Spinal cord (tissue), 9 donors: ENCODE measurements at regions not wholly inside any gene's neighbourhood (a gene's known extent, or its start where the extent isn't known, plus 50 kb on each side); places are given as distances from the start of the nearest gene placed in this dataset.
"Not testable (repeated sequence)": the region's sequence is repeated elsewhere in the genome, so short reads cannot be mapped to it uniquely, and the experiment has no call there.

ENCODE experiments used
- DNase-seq, 6 donors: peaks; one replicate each; pipeline versions ENCODE4 v3.0.0 to v3.0.0-alpha.2; 2013 to 2015; ENCODE audit warnings: low spot score in 6 of 6, low read depth in 4 of 6
- H3K27ac ChIP-seq: one replicate; pipeline ENCODE4 v1.5.1; 2013; ENCODE audit warnings: low read depth, low read length, control low read depth
- H3K27me3 ChIP-seq: one replicate; pipeline ENCODE4 v1.6.1; 2013; ENCODE audit warnings: low read length; ENCODE audit not compliant: control insufficient read depth, insufficient read depth
- H3K36me3 ChIP-seq: one replicate; pipeline ENCODE4 v1.6.1; 2013; ENCODE audit warnings: low read length; ENCODE audit not compliant: control insufficient read depth, insufficient read depth
- H3K4me1 ChIP-seq: one replicate; pipeline ENCODE4 v1.6.1; 2013; ENCODE audit warnings: low read length; ENCODE audit not compliant: control insufficient read depth, insufficient read depth
- H3K4me3 ChIP-seq: one replicate; pipeline ENCODE4 v1.5.1; 2013; ENCODE audit warnings: low read depth, low read length, control low read depth
- H3K9me3 ChIP-seq: one replicate; pipeline ENCODE4 v1.6.1; 2013; ENCODE audit warnings: low read length; ENCODE audit not compliant: control insufficient read depth, insufficient read depth
- WGBS: methylation state at CpG from one replicate; pipeline ENCODE4 v1.1.5; 2013; ENCODE audit warnings: missing lambda C conversion rate; ENCODE audit not compliant: insufficient coverage; 5-methylcytosine and 5-hydroxymethylcytosine counted together
- donor health status: healthy.

DNA sequence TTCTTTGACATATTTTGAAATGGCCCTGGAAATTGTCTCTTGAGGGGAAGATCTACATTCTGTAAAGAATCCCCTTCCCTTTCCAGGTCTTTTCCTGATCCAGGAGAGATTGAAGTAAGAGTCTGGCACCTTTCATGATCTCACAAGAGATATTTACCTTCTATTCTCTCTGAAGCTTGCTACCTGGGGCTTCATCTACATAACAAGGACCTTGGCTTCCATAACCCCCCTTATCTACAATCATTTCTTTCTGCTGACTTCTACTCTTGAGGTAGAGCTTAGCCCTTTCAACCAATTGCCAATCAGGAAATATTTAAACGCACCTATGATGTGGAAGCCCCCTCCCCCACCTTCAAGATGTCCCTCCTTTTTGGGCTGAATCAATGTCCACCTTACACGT is 383.7 kb upstream of the MAGEB18 start:
- Histone ChIP-seq H3K9me3 (no peaks in the 10 kb centered on the region), H3K27me3 (no peaks in the 10 kb centered on the region), H3K4me3 (no peak overlapping the region), H3K4me1 (no peaks in the 10 kb centered on the region), H3K36me3 (no peaks in the 10 kb centered on the region), H3K27ac (no peak overlapping the region)
- no peak for DNase-seq
- WGBS: 86% methylated on average over 1 of the region's 2 CpGs

DNA sequence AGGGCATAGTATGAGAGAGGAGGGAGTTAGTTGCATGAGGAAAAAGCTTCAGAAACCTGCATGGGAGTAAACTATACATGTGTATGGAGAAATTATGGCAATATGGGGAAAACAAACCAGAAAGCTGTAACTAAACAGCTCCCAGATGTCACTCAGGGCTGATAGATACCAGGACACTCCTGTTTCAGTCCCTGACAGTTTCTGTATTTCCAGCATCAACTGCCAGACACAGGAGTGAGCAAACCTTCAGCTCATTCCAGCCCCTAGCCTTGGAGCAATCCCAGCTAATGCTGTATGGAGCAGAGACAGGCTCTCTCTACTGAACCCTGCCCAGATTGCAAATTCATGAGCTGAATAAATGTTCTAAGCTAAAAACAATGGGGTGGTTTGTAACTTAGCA is 382.9 kb upstream of the MAGEB18 start:
- H3K27me3 ChIP-seq: no peaks in the 10 kb centered on the region
- no peak for DNase-seq

DNA sequence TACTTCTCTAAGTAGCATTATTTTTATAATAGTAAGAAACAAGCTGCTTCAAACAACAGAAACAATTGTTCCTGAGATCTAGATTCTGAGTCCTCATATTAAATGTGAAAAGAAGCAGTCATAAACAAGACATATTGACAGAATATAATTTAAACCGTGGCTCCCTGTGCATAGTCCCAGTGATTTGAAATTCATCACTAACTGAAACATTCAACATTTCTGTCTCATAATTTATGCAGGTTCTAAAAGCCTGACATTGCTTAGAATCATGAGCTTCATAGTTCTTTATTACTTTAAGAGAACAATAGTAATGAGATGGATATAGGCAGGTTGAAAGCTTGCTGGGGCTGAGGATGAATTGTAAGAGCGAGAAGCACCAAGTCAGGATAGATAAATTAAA is 375.5 kb upstream of the MAGEB18 start:
- Histone ChIP-seq H3K4me3 (no peak overlapping the region), H3K9me3 (no peaks in the 10 kb centered on the region), H3K27ac (no peak overlapping the region), H3K27me3 (no peaks in the 10 kb centered on the region), H3K36me3 (no peaks in the 10 kb centered on the region), H3K4me1 (no peaks in the 10 kb centered on the region)
- DNase-seq: peak in 1 of 6 donors; percentile 9
- WGBS: no CpG with 5 or more reads among the region's 2 CpGs

More for the DNA sequence above, 382.9 kb upstream of the MAGEB18 start:
- H3K4me3 ChIP-seq: no peak overlapping the region
- H3K27ac ChIP-seq: no peak overlapping the region
- no peaks in the 10 kb centered on the region for H3K36me3 ChIP-seq
- H3K9me3 ChIP-seq: no peaks in the 10 kb centered on the region
- no peaks in the 10 kb centered on the region for H3K4me1 ChIP-seq

DNA sequence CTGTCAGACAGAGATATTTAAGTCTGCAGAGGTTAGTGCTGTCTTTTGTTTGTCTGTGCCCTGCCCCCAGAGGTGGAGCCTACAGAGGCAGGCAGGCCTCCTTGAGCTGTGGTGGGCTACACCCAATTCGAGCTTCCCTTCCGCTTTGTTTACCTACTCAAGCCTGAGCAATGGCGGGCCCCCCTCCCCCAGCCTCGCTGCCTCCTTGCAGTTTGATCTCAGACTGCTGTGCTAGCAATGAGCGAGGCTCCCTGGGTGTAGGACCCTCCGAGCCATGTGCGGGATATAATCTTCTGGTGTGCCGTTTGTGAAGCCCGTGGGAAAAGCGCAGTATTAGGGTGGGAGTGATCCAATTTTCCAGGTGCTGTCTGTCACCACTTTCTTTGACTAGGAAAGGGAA is 366.3 kb upstream of the MAGEB18 start:
- not testable (repeated sequence) for H3K4me3 ChIP-seq, H3K27me3 ChIP-seq, H3K4me1 ChIP-seq, DNase-seq, H3K27ac ChIP-seq, H3K9me3 ChIP-seq, H3K36me3 ChIP-seq
- 84% methylated on average over 9 of the region's 10 CpGs for WGBS

DNA sequence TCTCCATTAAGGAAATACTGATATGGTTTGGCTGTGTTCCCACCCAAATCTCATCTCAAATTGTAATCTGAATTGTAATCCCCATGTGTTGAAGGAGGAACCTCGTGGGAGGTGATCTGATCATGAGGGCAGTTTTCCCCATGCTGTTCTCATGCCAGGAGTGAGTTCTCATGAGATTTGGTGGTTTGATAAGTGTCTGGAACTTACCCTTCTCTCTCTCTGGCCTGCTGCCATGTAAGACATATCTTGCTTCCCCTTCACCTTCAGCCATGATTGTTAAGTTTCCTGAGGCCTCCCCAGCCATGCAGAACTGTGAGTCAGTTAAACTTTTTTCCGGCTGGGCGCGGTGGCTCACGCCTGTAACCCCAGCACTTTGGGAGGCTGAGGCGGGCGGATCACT is 340.3 kb upstream of the MAGEB18 start:
- not testable (repeated sequence) for DNase-seq, H3K9me3 ChIP-seq, H3K4me3 ChIP-seq, H3K36me3 ChIP-seq, H3K4me1 ChIP-seq, H3K27ac ChIP-seq, H3K27me3 ChIP-seq
- 98% methylated on average over 6 of the region's 7 CpGs for WGBS

DNA sequence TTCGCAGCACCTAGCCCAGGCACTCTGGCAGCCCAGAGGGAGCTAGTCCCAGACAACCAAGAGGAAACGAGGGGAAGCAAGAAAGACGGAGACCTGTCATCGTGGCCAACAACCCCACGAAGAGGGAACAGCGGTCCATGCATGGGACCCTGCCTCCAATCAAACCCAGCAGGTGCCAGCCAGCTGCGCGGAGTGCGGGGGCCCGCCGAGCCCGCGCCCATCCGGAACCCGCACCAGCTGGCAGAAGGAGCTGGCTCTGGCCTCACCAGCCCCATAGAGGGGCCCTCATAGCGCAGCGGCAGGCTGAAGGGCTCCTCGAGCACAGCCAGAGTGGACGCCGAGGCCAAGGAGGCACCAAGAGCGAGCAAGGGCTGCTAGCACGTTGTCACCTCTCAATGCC is 332.4 kb upstream of the MAGEB18 start:
- Histone ChIP-seq H3K27ac (no peak overlapping the region), H3K9me3 (no peaks in the 10 kb centered on the region), H3K36me3 (no peaks in the 10 kb centered on the region), H3K4me1 (no peaks in the 10 kb centered on the region), H3K4me3 (no peak overlapping the region), H3K27me3 (no peaks in the 10 kb centered on the region)
- DNase-seq: no peak
- 84% methylated on average over 15 of the region's 22 CpGs for WGBS

DNA sequence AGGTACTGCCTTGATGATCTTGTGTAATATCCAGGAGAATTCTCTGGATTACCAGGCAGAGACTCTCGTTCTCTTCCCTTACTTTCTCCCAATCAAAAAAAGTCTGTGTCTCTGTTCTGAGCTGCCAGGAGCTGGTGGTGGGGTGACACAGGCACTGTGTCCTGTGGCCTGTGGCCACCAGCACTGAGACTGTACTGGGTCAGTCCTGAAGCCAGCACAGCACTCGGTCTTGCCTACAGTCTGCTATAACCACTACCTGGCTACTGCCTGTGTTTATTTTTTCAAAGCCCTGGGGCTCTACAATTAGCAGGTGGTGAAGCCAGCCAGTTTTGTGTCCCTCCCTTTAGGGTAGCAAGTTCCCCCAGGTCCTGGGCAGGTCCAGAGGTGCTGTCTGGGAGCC is 331.1 kb upstream of the MAGEB18 start:
- Histone ChIP-seq H3K36me3 (no peaks in the 10 kb centered on the region), H3K4me3 (no peak overlapping the region), H3K27ac (no peak overlapping the region), H3K27me3 (no peaks in the 10 kb centered on the region), H3K4me1 (no peaks in the 10 kb centered on the region), H3K9me3 (no peaks in the 10 kb centered on the region)
- WGBS: 60% methylated on average over 1 of the region's 2 CpGs
- DNase-seq: no peak

DNA sequence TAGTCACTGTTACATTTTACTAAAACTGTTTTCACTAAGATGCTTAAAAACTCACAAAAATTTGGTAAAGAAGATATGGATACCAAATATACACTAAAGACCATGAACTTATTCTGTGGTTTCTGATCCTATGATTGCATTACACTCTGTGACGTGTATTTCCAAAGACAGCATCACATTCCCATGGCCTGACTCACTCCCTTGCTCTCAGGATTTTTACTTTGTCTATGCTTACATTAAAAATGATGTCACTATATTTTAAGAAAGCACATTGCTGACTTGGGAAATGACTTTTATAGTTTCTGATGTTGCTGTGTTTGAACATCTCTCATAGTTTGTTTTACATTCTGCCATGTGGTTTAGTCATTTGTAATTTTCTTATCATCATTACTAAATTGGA is 327.9 kb upstream of the MAGEB18 start:
- Histone ChIP-seq H3K4me1 (no peaks in the 10 kb centered on the region), H3K9me3 (no peaks in the 10 kb centered on the region), H3K27ac (no peak overlapping the region), H3K4me3 (no peak overlapping the region), H3K27me3 (no peaks in the 10 kb centered on the region), H3K36me3 (no peaks in the 10 kb centered on the region)
- no peak for DNase-seq
- 50% methylated on average over 1 of the region's 1 CpG for WGBS

DNA sequence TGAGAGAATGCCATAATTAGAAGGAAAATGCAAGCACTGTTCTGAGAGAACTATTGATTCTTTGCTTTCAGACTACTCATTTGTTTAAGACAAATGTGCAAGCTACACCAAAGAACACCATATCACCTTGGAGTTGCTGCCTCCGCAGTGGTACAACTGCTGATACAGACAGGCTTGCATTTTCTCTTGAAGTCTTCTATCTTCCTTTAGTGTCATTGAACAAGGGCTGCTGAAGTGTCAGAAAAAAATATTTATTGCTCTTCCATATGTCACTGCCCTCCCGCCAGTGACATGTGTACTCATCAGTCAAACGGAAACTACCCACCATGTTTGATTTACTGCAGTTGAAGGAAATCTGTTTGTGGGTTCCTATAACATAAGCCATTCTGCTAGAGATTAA is 318.3 kb upstream of the MAGEB18 start:
- Histone ChIP-seq H3K27me3 (no peaks in the 10 kb centered on the region), H3K9me3 (no peaks in the 10 kb centered on the region), H3K4me1 (no peaks in the 10 kb centered on the region), H3K36me3 (no peaks in the 10 kb centered on the region), H3K4me3 (no peak overlapping the region), H3K27ac (no peak overlapping the region)
- WGBS: no CpG with 5 or more reads among the region's 3 CpGs
- peak in 1 of 6 donors; percentile 9 for DNase-seq

DNA sequence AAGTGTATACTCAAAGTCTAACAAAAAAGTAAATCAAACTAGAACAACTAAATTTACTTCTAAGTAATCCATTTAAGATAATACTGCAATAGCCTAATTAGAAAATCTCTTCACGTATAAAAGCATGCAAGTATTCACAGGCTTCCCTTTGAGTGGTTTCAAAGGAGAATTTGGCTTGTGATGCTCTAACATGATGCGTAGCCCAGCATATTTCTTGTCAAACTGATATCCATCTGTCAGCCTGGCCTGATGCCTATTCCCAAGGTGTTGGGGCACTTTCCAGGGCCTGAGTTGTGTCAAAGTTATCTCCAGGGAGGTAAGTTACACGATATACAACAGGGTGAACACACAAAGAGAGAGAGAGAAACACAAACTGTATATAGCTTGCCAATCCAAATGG is 287.0 kb upstream of the MAGEB18 start:
- peak in 2 of 6 donors; percentile 2 to 21 for DNase-seq
- WGBS: no CpG with 5 or more reads among the region's 3 CpGs
- no peaks in the 10 kb centered on the region for H3K27me3 ChIP-seq
- H3K4me1 ChIP-seq: no peaks in the 10 kb centered on the region
- H3K4me3 ChIP-seq: no peak overlapping the region
- H3K27ac ChIP-seq: no peak overlapping the region
- H3K36me3 ChIP-seq: no peaks in the 10 kb centered on the region
- H3K9me3 ChIP-seq: no peaks in the 10 kb centered on the region
